Neural progenitor cell (in vitro differentiated cells): ENCODE measurements at regions not wholly inside any gene's neighbourhood (a gene's known extent, or its start where the extent isn't known, plus 50 kb on each side); places are given as distances from the start of the nearest gene placed in this dataset.

ENCODE experiments used
- CTCF ChIP-seq: fragments of 200-600 bp; sonication (generic); IDR thresholded peaks from 2 replicates; pipeline ENCODE4 v1.5.1; 2017; ENCODE audit warnings: antibody characterized with exemption, mild to moderate bottlenecking
- EZH2 ChIP-seq: fragments of 200-600 bp; sonication (generic); IDR thresholded peaks from 2 replicates; pipeline ENCODE4 v1.6.1; 2017; ENCODE audit warnings: antibody characterized with exemption, mild to moderate bottlenecking, moderate library complexity

- TF ChIP-seq CTCF (no peak), EZH2 (no peak)
Observed at GRCh38 chr2:241947004-241947350, 77.4 kb downstream of the RTP5 start.
